ENCODE measurements at regions not wholly inside any gene's neighbourhood (a gene's known extent, or its start where the extent isn't known, plus 50 kb on each side); places are given as distances from the start of the nearest gene placed in this dataset.

DNA sequence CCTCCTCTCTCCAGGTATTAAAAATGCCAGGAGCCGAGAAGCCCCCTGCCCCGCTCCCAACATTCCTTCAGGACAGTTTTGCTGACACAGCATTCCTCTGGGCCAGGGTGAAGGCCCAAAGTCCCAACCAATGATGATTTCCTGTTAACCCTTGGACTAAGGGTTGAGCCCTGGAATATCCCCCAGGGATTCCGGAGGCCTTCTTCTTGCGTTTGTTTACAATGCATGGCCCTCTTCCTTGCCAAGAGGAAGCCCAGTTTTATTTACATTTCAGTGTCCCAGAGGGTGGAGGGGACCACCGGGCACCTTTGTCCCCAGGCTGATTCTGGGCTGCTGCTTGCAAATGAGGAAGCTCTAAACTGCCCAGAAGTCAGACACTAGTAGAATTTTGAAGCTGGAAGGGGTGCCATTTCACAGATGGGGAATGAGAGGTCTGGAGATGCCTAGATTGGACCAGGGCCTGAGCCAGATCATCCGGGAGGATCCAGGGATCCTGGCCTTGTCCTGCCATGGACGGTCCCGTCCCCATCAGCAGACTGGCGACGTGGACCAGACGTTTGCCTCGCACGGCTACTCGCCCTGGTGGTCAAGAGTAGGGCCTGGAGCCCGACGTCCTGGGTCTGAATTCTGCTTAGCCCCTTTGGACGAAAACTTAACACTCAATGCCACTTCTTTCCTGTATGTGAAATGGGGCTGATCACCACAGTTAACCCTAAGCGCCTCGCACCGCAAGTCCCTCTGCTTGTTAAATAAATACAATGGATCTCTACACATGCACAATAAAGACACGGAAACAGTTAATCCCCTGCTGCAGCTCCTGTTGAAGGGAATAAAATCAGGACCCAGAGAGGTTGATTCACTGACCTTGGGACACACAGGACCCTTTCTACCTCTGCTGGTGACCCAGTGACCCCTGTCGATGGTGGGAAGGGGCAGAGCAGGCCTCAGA lies 55.6 kb upstream of the CIBAR2 start (continued):
- TF ChIP-seq, protein P1, sequence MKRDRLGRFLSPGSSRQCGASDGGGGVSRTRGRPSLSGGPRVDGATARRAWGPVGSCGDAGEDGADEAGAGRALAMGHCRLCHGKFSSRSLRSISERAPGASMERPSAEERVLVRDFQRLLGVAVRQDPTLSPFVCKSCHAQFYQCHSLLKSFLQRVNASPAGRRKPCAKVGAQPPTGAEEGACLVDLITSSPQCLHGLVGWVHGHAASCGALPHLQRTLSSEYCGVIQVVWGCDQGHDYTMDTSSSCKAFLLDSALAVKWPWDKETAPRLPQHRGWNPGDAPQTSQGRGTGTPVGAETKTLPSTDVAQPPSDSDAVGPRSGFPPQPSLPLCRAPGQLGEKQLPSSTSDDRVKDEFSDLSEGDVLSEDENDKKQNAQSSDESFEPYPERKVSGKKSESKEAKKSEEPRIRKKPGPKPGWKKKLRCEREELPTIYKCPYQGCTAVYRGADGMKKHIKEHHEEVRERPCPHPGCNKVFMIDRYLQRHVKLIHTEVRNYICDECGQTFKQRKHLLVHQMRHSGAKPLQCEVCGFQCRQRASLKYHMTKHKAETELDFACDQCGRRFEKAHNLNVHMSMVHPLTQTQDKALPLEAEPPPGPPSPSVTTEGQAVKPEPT (CRISPR knock-in tag; IDR thresholded peaks at IDR 0.05; ENCODE audit: low read depth), result 0 out of 2 replicates have a peak, but pooled peaks have one; percentile 16
- TF ChIP-seq NFE2L1 (CRISPR knock-in tag; IDR thresholded peaks at IDR 0.05; ENCODE audit: borderline replicate concordance) (no peak), ZNF205 (CRISPR knock-in tag; IDR thresholded peaks at IDR 0.05) (peak; percentile 42; the same call in 1 of the 2 replicates), TAF1 (CRISPR knock-in tag; IDR thresholded peaks at IDR 0.05) (no peak), HOXD1 (CRISPR knock-in tag; IDR thresholded peaks at IDR 0.05) (no peak), KDM5B (CRISPR knock-in tag; IDR thresholded peaks at IDR 0.05; ENCODE audit: borderline replicate concordance) (0 out of 2 replicates have a peak, but pooled peaks have one; percentile 35), POLR2A (IDR thresholded peaks at IDR 0.05; ENCODE audit: insufficient read depth in 1 of 2, low read depth in 2 of 2, low read length in 2 of 2) (no peak), PTBP1 (IDR thresholded peaks at IDR 0.05; ENCODE audit: low read depth, low read length, poor library complexity, severe bottlenecking) (no peak), ZNF34 (CRISPR knock-in tag; IDR thresholded peaks at IDR 0.05; ENCODE audit: borderline replicate concordance) (no peak), KLF16 (CRISPR knock-in tag; IDR thresholded peaks at IDR 0.05) (no peak), SIN3B (IDR thresholded peaks at IDR 0.05; ENCODE audit: low read length) (no peak)
- TF ChIP-seq, protein P2, sequence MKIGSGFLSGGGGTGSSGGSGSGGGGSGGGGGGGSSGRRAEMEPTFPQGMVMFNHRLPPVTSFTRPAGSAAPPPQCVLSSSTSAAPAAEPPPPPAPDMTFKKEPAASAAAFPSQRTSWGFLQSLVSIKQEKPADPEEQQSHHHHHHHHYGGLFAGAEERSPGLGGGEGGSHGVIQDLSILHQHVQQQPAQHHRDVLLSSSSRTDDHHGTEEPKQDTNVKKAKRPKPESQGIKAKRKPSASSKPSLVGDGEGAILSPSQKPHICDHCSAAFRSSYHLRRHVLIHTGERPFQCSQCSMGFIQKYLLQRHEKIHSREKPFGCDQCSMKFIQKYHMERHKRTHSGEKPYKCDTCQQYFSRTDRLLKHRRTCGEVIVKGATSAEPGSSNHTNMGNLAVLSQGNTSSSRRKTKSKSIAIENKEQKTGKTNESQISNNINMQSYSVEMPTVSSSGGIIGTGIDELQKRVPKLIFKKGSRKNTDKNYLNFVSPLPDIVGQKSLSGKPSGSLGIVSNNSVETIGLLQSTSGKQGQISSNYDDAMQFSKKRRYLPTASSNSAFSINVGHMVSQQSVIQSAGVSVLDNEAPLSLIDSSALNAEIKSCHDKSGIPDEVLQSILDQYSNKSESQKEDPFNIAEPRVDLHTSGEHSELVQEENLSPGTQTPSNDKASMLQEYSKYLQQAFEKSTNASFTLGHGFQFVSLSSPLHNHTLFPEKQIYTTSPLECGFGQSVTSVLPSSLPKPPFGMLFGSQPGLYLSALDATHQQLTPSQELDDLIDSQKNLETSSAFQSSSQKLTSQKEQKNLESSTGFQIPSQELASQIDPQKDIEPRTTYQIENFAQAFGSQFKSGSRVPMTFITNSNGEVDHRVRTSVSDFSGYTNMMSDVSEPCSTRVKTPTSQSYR (CRISPR knock-in tag; IDR thresholded peaks at IDR 0.05; ENCODE audit: borderline replicate concordance), result peak; percentile 35; the same call in 1 of the 2 replicates
- TF ChIP-seq, protein P3, sequence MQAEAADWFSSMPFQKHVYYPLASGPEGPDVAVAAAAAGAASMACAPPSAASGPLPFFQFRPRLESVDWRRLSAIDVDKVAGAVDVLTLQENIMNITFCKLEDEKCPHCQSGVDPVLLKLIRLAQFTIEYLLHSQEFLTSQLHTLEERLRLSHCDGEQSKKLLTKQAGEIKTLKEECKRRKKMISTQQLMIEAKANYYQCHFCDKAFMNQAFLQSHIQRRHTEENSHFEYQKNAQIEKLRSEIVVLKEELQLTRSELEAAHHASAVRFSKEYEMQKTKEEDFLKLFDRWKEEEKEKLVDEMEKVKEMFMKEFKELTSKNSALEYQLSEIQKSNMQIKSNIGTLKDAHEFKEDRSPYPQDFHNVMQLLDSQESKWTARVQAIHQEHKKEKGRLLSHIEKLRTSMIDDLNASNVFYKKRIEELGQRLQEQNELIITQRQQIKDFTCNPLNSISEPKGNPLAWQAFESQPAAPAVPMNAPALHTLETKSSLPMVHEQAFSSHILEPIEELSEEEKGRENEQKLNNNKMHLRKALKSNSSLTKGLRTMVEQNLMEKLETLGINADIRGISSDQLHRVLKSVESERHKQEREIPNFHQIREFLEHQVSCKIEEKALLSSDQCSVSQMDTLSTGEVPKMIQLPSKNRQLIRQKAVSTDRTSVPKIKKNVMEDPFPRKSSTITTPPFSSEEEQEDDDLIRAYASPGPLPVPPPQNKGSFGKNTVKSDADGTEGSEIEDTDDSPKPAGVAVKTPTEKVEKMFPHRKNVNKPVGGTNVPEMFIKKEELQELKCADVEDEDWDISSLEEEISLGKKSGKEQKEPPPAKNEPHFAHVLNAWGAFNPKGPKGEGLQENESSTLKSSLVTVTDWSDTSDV (CRISPR knock-in tag; IDR thresholded peaks at IDR 0.05), result no peak
- TF ChIP-seq, protein P4, sequence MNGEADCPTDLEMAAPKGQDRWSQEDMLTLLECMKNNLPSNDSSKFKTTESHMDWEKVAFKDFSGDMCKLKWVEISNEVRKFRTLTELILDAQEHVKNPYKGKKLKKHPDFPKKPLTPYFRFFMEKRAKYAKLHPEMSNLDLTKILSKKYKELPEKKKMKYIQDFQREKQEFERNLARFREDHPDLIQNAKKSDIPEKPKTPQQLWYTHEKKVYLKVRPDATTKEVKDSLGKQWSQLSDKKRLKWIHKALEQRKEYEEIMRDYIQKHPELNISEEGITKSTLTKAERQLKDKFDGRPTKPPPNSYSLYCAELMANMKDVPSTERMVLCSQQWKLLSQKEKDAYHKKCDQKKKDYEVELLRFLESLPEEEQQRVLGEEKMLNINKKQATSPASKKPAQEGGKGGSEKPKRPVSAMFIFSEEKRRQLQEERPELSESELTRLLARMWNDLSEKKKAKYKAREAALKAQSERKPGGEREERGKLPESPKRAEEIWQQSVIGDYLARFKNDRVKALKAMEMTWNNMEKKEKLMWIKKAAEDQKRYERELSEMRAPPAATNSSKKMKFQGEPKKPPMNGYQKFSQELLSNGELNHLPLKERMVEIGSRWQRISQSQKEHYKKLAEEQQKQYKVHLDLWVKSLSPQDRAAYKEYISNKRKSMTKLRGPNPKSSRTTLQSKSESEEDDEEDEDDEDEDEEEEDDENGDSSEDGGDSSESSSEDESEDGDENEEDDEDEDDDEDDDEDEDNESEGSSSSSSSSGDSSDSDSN (CRISPR knock-in tag; IDR thresholded peaks at IDR 0.05), result no peak
- TF ChIP-seq, protein P5, sequence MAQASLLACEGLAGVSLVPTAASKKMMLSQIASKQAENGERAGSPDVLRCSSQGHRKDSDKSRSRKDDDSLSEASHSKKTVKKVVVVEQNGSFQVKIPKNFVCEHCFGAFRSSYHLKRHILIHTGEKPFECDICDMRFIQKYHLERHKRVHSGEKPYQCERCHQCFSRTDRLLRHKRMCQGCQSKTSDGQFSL (CRISPR knock-in tag; IDR thresholded peaks at IDR 0.05), result no peak
